NCI-H2196 treated with DMSO at 0.1 percent for 48 hours (cell line): ENCODE measurements at regions not wholly inside any gene's neighbourhood (a gene's known extent, or its start where the extent isn't known, plus 50 kb on each side); places are given as distances from the start of the nearest gene placed in this dataset.
"Not testable (repeated sequence)": the region's sequence is repeated elsewhere in the genome, so short reads cannot be mapped to it uniquely, and the experiment has no call there.

ENCODE experiments used
- DNase-seq: peaks from one replicate; lab custom pipeline; 2025; ENCODE audit not compliant: unreplicated experiment; lab: John Stamatoyannopoulos, UW

- no peak for DNase-seq
Observed at GRCh38 chr1:189658381-189658780, 819.3 kb downstream of the BRINP3 start.

- DNase-seq: no peak
Observed at GRCh38 chr1:189659731-189660130, 817.9 kb downstream of the BRINP3 start.

- no peak for DNase-seq
Observed at GRCh38 chr1:189662190-189662589, 815.5 kb downstream of the BRINP3 start.

GRCh38 chr1:189669846-189670245 lies 807.8 kb downstream of the BRINP3 start:
- DNase-seq: no peak

GRCh38 chr1:189673217-189673616 lies 804.4 kb downstream of the BRINP3 start:
- DNase-seq: no peak

- DNase-seq: no peak
Observed at GRCh38 chr1:189675712-189676244, 801.9 kb downstream of the BRINP3 start.

GRCh38 chr1:189678779-189679178 lies 798.9 kb downstream of the BRINP3 start:
- DNase-seq: no peak

GRCh38 chr1:189681252-189681919 lies 796.3 kb downstream of the BRINP3 start:
- no peak for DNase-seq

- no peak for DNase-seq
Observed at GRCh38 chr1:189682591-189682990, 795.1 kb downstream of the BRINP3 start.

GRCh38 chr1:189686288-189686687 lies 791.4 kb downstream of the BRINP3 start:
- DNase-seq: no peak

- no peak for DNase-seq
Observed at GRCh38 chr1:189693140-189693539, 784.5 kb downstream of the BRINP3 start.

GRCh38 chr1:189696297-189696696 lies 781.4 kb downstream of the BRINP3 start:
- no peak for DNase-seq

GRCh38 chr1:189697113-189697512 lies 780.6 kb downstream of the BRINP3 start:
- DNase-seq: no peak

- DNase-seq: no peak
Observed at GRCh38 chr1:189701606-189702005, 776.1 kb downstream of the BRINP3 start.

GRCh38 chr1:189706594-189706993 lies 771.1 kb downstream of the BRINP3 start:
- DNase-seq: no peak

- DNase-seq: no peak
Observed at GRCh38 chr1:189708674-189709073, 769.0 kb downstream of the BRINP3 start.

GRCh38 chr1:189718147-189718795 lies 759.4 kb downstream of the BRINP3 start:
- not testable (repeated sequence) for DNase-seq

- DNase-seq: no peak
Observed at GRCh38 chr1:189726806-189727205, 750.9 kb downstream of the BRINP3 start.

GRCh38 chr1:189751311-189751710 lies 726.4 kb downstream of the BRINP3 start:
- DNase-seq: no peak

- no peak for DNase-seq
Observed at GRCh38 chr1:189752461-189752995, 725.1 kb downstream of the BRINP3 start.

- not testable (repeated sequence) for DNase-seq
Observed at GRCh38 chr1:189755100-189755499, 722.6 kb downstream of the BRINP3 start.
